Astrocyte of the spinal cord (primary cell): ENCODE measurements at regions not wholly inside any gene's neighbourhood (a gene's known extent, or its start where the extent isn't known, plus 50 kb on each side); places are given as distances from the start of the nearest gene placed in this dataset.

Source experiments
- DNase-seq: peaks from one replicate; pipeline ENCODE4 v3.0.0; 2011; ENCODE audit warnings: low read depth, low spot score
- H3K4me3 ChIP-seq: 2 replicates; pipeline ENCODE4 v1.5.1; 2011; ENCODE audit warnings: low read depth, mild to moderate bottlenecking, low read length, moderate library complexity
- CTCF ChIP-seq: IDR thresholded peaks from 2 replicates; pipeline ENCODE4 v1.5.1; 2012; ENCODE audit warnings: low read depth, mild to moderate bottlenecking, low read length, inconsistent platforms
- in situ Hi-C: cut with HindIII; loops from 2 replicates; pipeline ENCODE4 v1.10.0; 2017; ENCODE audit warnings: low sequenced_read_pairs

DNA sequence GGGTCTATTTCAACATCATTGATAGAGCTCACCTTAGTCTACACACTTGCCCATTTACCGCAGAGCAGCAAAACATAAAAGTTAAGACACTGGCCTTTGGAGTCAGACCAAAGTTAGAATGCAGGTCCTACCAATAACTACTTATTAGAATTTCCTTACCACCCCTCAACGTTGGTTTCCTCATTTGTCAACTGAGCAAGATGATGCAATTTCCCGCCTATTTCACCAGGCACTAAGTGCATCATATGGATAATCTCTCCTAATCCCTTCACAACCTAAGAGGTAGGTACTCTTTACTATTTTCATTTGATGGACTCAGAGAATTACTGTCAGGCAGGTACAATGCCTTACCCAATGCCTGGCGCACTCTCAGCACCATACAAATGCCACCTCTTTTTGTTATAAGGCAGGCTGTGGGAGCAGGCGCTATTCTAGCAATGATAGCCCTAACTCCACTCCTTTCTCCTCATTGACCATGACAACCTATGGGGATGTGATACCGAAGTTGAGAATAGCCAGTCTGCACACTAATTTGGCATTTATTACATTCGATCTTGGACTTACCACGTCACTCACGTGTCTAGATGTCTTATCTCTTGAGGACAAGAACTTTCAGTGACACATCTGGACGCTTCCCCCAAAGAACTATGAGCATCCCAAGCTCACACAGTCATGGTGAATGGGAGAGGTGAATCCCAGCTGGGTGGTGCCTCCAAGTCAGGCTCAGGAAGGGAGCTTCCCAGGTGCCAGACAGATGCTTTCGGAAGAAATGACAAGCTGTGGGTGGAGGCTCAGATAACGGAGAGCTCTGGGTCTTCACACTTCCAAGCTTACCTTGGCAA lies 128.1 kb upstream of the STMND1 start:
- no peak for DNase-seq
- no peak for TF ChIP-seq CTCF
- in situ Hi-C loops: no loop called here
- H3K4me3 ChIP-seq: no peak overlapping the region

DNA sequence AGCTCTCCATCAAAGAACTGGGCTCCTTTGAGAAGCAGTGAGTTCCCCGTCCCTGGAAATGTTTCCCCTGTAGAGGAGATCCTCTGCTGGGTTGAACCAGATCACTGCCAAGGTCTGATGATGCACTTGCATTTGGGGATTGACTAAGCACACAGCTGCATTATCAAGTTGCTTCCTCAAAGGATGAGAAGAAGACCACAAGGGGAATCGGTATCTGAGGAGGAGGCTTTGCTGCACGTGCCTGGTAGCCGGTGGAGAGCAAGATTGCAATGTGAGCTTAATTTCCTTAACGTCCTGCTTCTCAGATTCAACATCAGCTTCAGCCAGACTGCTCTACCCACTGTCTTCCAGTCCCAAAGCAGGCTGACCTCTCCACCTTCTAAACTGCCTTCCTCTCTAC lies 128.8 kb upstream of the STMND1 start:
- in situ Hi-C loops: no loop called here
- DNase-seq: no peak
- no peak for TF ChIP-seq CTCF
- H3K4me3 ChIP-seq: no peak overlapping the region

- no peak for DNase-seq
- in situ Hi-C loops: no loop called here
- no peak overlapping the region for H3K4me3 ChIP-seq
Measured at GRCh38 chr6:16972535-16972934, 129.3 kb upstream of the STMND1 start.

GRCh38 chr6:16969699-16970655 lies 131.9 kb upstream of the STMND1 start:
- no peak for DNase-seq
- in situ Hi-C loops: no loop called here
- no peak for TF ChIP-seq CTCF
- H3K4me3 ChIP-seq: no peak overlapping the region

More at GRCh38 chr6:16972535-16972934, 129.3 kb upstream of the STMND1 start:
- TF ChIP-seq CTCF: no peak

DNA sequence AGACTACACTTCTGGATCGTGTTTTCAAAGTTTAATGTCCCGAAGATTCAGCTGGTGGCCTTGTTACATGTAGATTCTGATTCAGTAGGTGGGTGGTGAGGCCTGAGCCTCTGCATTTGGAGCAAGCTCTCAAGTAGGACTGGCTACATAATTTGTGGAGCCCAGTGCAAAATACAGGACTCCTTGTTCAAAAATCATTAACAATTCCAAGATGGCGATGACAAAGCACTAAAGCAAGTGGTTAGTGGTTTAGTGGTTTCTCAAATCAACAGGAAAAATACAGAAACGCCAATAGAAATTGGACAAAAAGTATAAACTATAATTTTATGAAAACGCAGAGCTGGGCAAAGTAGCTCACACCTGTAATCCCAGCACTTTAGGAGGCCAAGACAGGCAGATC lies 133.7 kb upstream of the STMND1 start:
- no peak overlapping the region for H3K4me3 ChIP-seq
- in situ Hi-C loops: no loop called here
- TF ChIP-seq CTCF: no peak
- DNase-seq: no peak

- H3K4me3 ChIP-seq: no peak overlapping the region
- no peak for TF ChIP-seq CTCF
- no peak for DNase-seq
- in situ Hi-C loops: no loop called here
Measured at GRCh38 chr6:16967470-16967817, 134.4 kb upstream of the STMND1 start.
